Fibroblast of lung (primary cell): ENCODE measurements at regions not wholly inside any gene's neighbourhood (a gene's known extent, or its start where the extent isn't known, plus 50 kb on each side); places are given as distances from the start of the nearest gene placed in this dataset.
"Not testable (repeated sequence)": the region's sequence is repeated elsewhere in the genome, so short reads cannot be mapped to it uniquely, and the experiment has no call there.

Experiments used
- DNase-seq, 2 donors: peaks; one replicate each; pipeline versions ENCODE4 v3.0.0 to v3.0.0-alpha.2; 2010; ENCODE audit warnings: low read depth in 2 of 2
- H2AFZ ChIP-seq: 2 replicates; pipeline ENCODE4 v1.5.1; 2012; ENCODE audit warnings: low read length, control low read depth, inconsistent platforms
- H3K27ac ChIP-seq: 2 replicates; pipeline ENCODE4 v1.5.1; 2011; ENCODE audit warnings: low read length, control low read depth; ENCODE audit not compliant: insufficient read depth
- H3K27me3 ChIP-seq: 2 replicates; pipeline ENCODE4 v1.5.1; 2011; ENCODE audit warnings: mild to moderate bottlenecking, low read length; ENCODE audit not compliant: control insufficient read depth, insufficient read depth
- H3K36me3 ChIP-seq: 2 replicates; pipeline ENCODE4 v1.5.1; 2011; ENCODE audit warnings: low read length; ENCODE audit not compliant: control insufficient read depth, insufficient read depth
- H3K4me1 ChIP-seq: 2 replicates; pipeline ENCODE4 v1.5.1; 2011; ENCODE audit warnings: low read length; ENCODE audit not compliant: control insufficient read depth, insufficient read depth; ENCODE audit errors: extremely low read depth
- H3K4me2 ChIP-seq: 2 replicates; pipeline ENCODE4 v1.5.1; 2011; ENCODE audit warnings: low read length, control low read depth; ENCODE audit not compliant: insufficient read depth; ENCODE audit errors: extremely low read depth
- H3K4me3 ChIP-seq, 4 experiments: fragments of 200-600 bp in 1 of 4; sonication (generic) in 1 of 4; replicated peaks in 1 of 4; 2 replicates each; pipeline ENCODE4 v1.5.1; 2011 to 2016; ENCODE audit warnings: low read length in 4 of 4, low read depth in 3 of 4, mild to moderate bottlenecking in 3 of 4, control low read depth in 2 of 4, inconsistent platforms in 1 of 4, mixed read lengths in 1 of 4; ENCODE audit not compliant: insufficient read depth in 1 of 4; ENCODE audit errors: control extremely low read depth in 1 of 4
- H3K79me2 ChIP-seq: 2 replicates; pipeline ENCODE4 v1.5.1; 2012; ENCODE audit warnings: mild to moderate bottlenecking, low read length, inconsistent platforms; ENCODE audit not compliant: control insufficient read depth, insufficient read depth
- H3K9ac ChIP-seq: 2 replicates; pipeline ENCODE4 v1.5.1; 2011; ENCODE audit warnings: mild to moderate bottlenecking, low read length, control low read depth; ENCODE audit not compliant: insufficient read depth
- H3K9me3 ChIP-seq: 2 replicates; pipeline ENCODE4 v1.5.1; 2012; ENCODE audit warnings: low read depth, low read length; ENCODE audit not compliant: control insufficient read depth, insufficient read depth
- H4K20me1 ChIP-seq: 2 replicates; pipeline ENCODE4 v1.5.1; 2011; ENCODE audit warnings: low read length; ENCODE audit not compliant: control insufficient read depth, insufficient read depth; ENCODE audit errors: extremely low read depth
- CTCF ChIP-seq, 2 donors: IDR thresholded peaks in 1 of 2; conservative IDR thresholded peaks in 1 of 2; 1 replicate in 1 of 2; 2 replicates in 1 of 2; pipeline ENCODE4 v1.5.1; 2011 to 2012; ENCODE audit warnings: low read length in 2 of 2, control low read depth in 1 of 2, inconsistent platforms in 1 of 2, low read depth in 1 of 2, mild to moderate bottlenecking in 1 of 2
- EZH2 ChIP-seq: IDR thresholded peaks from 2 replicates; pipeline ENCODE4 v1.5.1; 2012; ENCODE audit warnings: low read length, control low read depth, mild to moderate bottlenecking; ENCODE audit errors: missing control alignments

GRCh38 chr2:138093455-138093854, 129.2 kb downstream of the HNMT start:
- Histone ChIP-seq H3K27me3 (no peaks in the 10 kb centered on the region), H3K79me2 (no peaks in the 10 kb centered on the region), H3K27ac (no peak overlapping the region), H3K9ac (no peak overlapping the region), H3K4me2 (no peak overlapping the region), H3K4me3 (no peak overlapping the region), H3K9me3 (no peaks in the 10 kb centered on the region), H3K36me3 (no peaks in the 10 kb centered on the region), H2AFZ (no peak overlapping the region), H3K4me1 (no peaks in the 10 kb centered on the region), H4K20me1 (no peaks in the 10 kb centered on the region)
- TF ChIP-seq EZH2 (no peak), CTCF (conservative IDR thresholded peaks at IDR 0.05 in 1 of 2, IDR thresholded peaks at IDR 0.05 in 1 of 2; ENCODE audit: low read depth in 1 of 2, low read length in 2 of 2) (no peak)
- DNase-seq, result no peak

- H3K4me1 ChIP-seq, result no peaks in the 10 kb centered on the region
- no peaks in the 10 kb centered on the region for H3K27me3 ChIP-seq
- H4K20me1 ChIP-seq, result no peaks in the 10 kb centered on the region
- DNase-seq, result no peak
- no peak overlapping the region for H2AFZ ChIP-seq
- H3K9me3 ChIP-seq, result no peaks in the 10 kb centered on the region
- no peak overlapping the region for H3K27ac ChIP-seq
- TF ChIP-seq CTCF (conservative IDR thresholded peaks at IDR 0.05 in 1 of 2, IDR thresholded peaks at IDR 0.05 in 1 of 2; ENCODE audit: low read depth in 1 of 2, low read length in 2 of 2) (no peak), EZH2 (no peak)
- H3K79me2 ChIP-seq, result no peaks in the 10 kb centered on the region
- no peak overlapping the region for H3K4me3 ChIP-seq
- no peaks in the 10 kb centered on the region for H3K36me3 ChIP-seq
- H3K9ac ChIP-seq, result no peak overlapping the region
- H3K4me2 ChIP-seq, result no peak overlapping the region
These were observed 129.8 kb downstream of the HNMT start for GRCh38 chr2:138094031-138094430.

- Histone ChIP-seq H3K4me1 (no peaks in the 10 kb centered on the region), H2AFZ (no peak overlapping the region), H4K20me1 (no peaks in the 10 kb centered on the region), H3K36me3 (no peaks in the 10 kb centered on the region), H3K27me3 (no peaks in the 10 kb centered on the region), H3K79me2 (no peaks in the 10 kb centered on the region), H3K4me3 (no peak overlapping the region), H3K9me3 (no peaks in the 10 kb centered on the region), H3K4me2 (no peak overlapping the region), H3K27ac (no peak overlapping the region), H3K9ac (no peak overlapping the region)
- DNase-seq, result no peak
- TF ChIP-seq EZH2 (no peak), CTCF (conservative IDR thresholded peaks at IDR 0.05 in 1 of 2, IDR thresholded peaks at IDR 0.05 in 1 of 2; ENCODE audit: low read depth in 1 of 2, low read length in 2 of 2) (no peak)
These were observed 131.1 kb downstream of the HNMT start for GRCh38 chr2:138095336-138095735.

GRCh38 chr2:138099288-138099687, 135.0 kb downstream of the HNMT start:
- H3K9me3 ChIP-seq, H4K20me1 ChIP-seq, H3K4me1 ChIP-seq, H3K27ac ChIP-seq, H3K9ac ChIP-seq, H2AFZ ChIP-seq, DNase-seq, H3K4me3 ChIP-seq, H3K79me2 ChIP-seq, H3K36me3 ChIP-seq, H3K4me2 ChIP-seq, H3K27me3 ChIP-seq: not testable (repeated sequence)
